ENCODE measurements at regions not wholly inside any gene's neighbourhood (a gene's known extent, or its start where the extent isn't known, plus 50 kb on each side); places are given as distances from the start of the nearest gene placed in this dataset.

GRCh38 chr12:105429511-105429910 is 99.0 kb downstream of the C12orf75 start:
- no peak for TF ChIP-seq CTCF (conservative IDR thresholded peaks at IDR 0.05 in 1 of 2, IDR thresholded peaks at IDR 0.05 in 1 of 2; ENCODE audit: low read depth in 1 of 2, low read length in 2 of 2)
- TF ChIP-seq EZH2 (IDR thresholded peaks at IDR 0.05; ENCODE audit: low read length, missing control alignments) = no peak
- no peak overlapping the region for H2AFZ ChIP-seq (ENCODE audit: low read length)
- no peaks in the 10 kb centered on the region for H3K4me1 ChIP-seq (ENCODE audit: control insufficient read depth, extremely low read depth, insufficient read depth, low read length)
- no peak overlapping the region for H3K27ac ChIP-seq (ENCODE audit: insufficient read depth, low read length)
- H3K9me3 ChIP-seq (ENCODE audit: control insufficient read depth, insufficient read depth, low read depth, low read length) = no peaks in the 10 kb centered on the region
- H3K27me3 ChIP-seq (ENCODE audit: control insufficient read depth, insufficient read depth, low read length) = no peaks in the 10 kb centered on the region
- no peak overlapping the region for H3K4me2 ChIP-seq (ENCODE audit: extremely low read depth, insufficient read depth, low read length)
- DNase-seq (ENCODE audit: low read depth in 2 of 2) = no peak
- H3K9ac ChIP-seq (ENCODE audit: insufficient read depth, low read length) = no peak overlapping the region
- no peak overlapping the region for H3K4me3 ChIP-seq (replicated peaks in 1 of 4; ENCODE audit: control extremely low read depth in 1 of 4, insufficient read depth in 1 of 4, low read depth in 3 of 4, low read length in 4 of 4)
- H3K36me3 ChIP-seq (ENCODE audit: control insufficient read depth, insufficient read depth, low read length) = no peaks in the 10 kb centered on the region
- no peaks in the 10 kb centered on the region for H3K79me2 ChIP-seq (ENCODE audit: control insufficient read depth, insufficient read depth, low read length)
- H4K20me1 ChIP-seq (ENCODE audit: control insufficient read depth, extremely low read depth, insufficient read depth, low read length) = no peaks in the 10 kb centered on the region

- no peak for DNase-seq (ENCODE audit: low read depth in 2 of 2)
- H3K27me3 ChIP-seq (ENCODE audit: control insufficient read depth, insufficient read depth, low read length) = no peaks in the 10 kb centered on the region
- no peak overlapping the region for H3K9ac ChIP-seq (ENCODE audit: insufficient read depth, low read length)
- H3K36me3 ChIP-seq (ENCODE audit: control insufficient read depth, insufficient read depth, low read length) = no peaks in the 10 kb centered on the region
- no peak overlapping the region for H3K4me3 ChIP-seq (replicated peaks in 1 of 4; ENCODE audit: control extremely low read depth in 1 of 4, insufficient read depth in 1 of 4, low read depth in 3 of 4, low read length in 4 of 4)
- no peak for TF ChIP-seq CTCF (conservative IDR thresholded peaks at IDR 0.05 in 1 of 2, IDR thresholded peaks at IDR 0.05 in 1 of 2; ENCODE audit: low read depth in 1 of 2, low read length in 2 of 2)
- no peak for TF ChIP-seq EZH2 (IDR thresholded peaks at IDR 0.05; ENCODE audit: low read length, missing control alignments)
- no peak overlapping the region for H3K4me2 ChIP-seq (ENCODE audit: extremely low read depth, insufficient read depth, low read length)
- no peaks in the 10 kb centered on the region for H4K20me1 ChIP-seq (ENCODE audit: control insufficient read depth, extremely low read depth, insufficient read depth, low read length)
- H3K79me2 ChIP-seq (ENCODE audit: control insufficient read depth, insufficient read depth, low read length) = no peaks in the 10 kb centered on the region
- H3K27ac ChIP-seq (ENCODE audit: insufficient read depth, low read length) = no peak overlapping the region
- H2AFZ ChIP-seq (ENCODE audit: low read length) = no peak overlapping the region
- no peaks in the 10 kb centered on the region for H3K4me1 ChIP-seq (ENCODE audit: control insufficient read depth, extremely low read depth, insufficient read depth, low read length)
- H3K9me3 ChIP-seq (ENCODE audit: control insufficient read depth, insufficient read depth, low read depth, low read length) = no peaks in the 10 kb centered on the region
Observed at GRCh38 chr12:105431537-105432100, 101.1 kb downstream of the C12orf75 start.

GRCh38 chr12:105433804-105434203 is 103.3 kb downstream of the C12orf75 start:
- Histone ChIP-seq H3K79me2 (ENCODE audit: control insufficient read depth, insufficient read depth, low read length) (no peaks in the 10 kb centered on the region), H3K36me3 (ENCODE audit: control insufficient read depth, insufficient read depth, low read length) (no peaks in the 10 kb centered on the region), H3K4me2 (ENCODE audit: extremely low read depth, insufficient read depth, low read length) (no peak overlapping the region), H3K9me3 (ENCODE audit: control insufficient read depth, insufficient read depth, low read depth, low read length) (no peaks in the 10 kb centered on the region), H3K4me3 (replicated peaks in 1 of 4; ENCODE audit: control extremely low read depth in 1 of 4, insufficient read depth in 1 of 4, low read depth in 3 of 4, low read length in 4 of 4) (no peak overlapping the region), H3K4me1 (ENCODE audit: control insufficient read depth, extremely low read depth, insufficient read depth, low read length) (no peaks in the 10 kb centered on the region), H3K27me3 (ENCODE audit: control insufficient read depth, insufficient read depth, low read length) (no peaks in the 10 kb centered on the region), H2AFZ (ENCODE audit: low read length) (no peak overlapping the region), H4K20me1 (ENCODE audit: control insufficient read depth, extremely low read depth, insufficient read depth, low read length) (no peaks in the 10 kb centered on the region), H3K27ac (ENCODE audit: insufficient read depth, low read length) (no peak overlapping the region), H3K9ac (ENCODE audit: insufficient read depth, low read length) (no peak overlapping the region)
- no peak for TF ChIP-seq CTCF (conservative IDR thresholded peaks at IDR 0.05 in 1 of 2, IDR thresholded peaks at IDR 0.05 in 1 of 2; ENCODE audit: low read depth in 1 of 2, low read length in 2 of 2)
- TF ChIP-seq EZH2 (IDR thresholded peaks at IDR 0.05; ENCODE audit: low read length, missing control alignments) = no peak
- peak in 1 of 2 donors; percentile 88 for DNase-seq (ENCODE audit: low read depth in 2 of 2)

Measured in fibroblast of lung (primary cell).